OCI-LY1 (cell line): ENCODE measurements at regions not wholly inside any gene's neighbourhood (a gene's known extent, or its start where the extent isn't known, plus 50 kb on each side); places are given as distances from the start of the nearest gene placed in this dataset.

Experiments
- H2AFZ ChIP-seq: fragments of 200-600 bp; sonication (generic), shearing (Covaris generic); 2 replicates; pipeline ENCODE4 v1.6.0; 2014; ENCODE audit warnings: antibody characterized with exemption, mild to moderate bottlenecking, low read length
- H3F3A ChIP-seq: fragments of 200-600 bp; sonication (generic), shearing (Covaris generic); 2 replicates; pipeline ENCODE4 v1.6.0; 2014; ENCODE audit warnings: mild to moderate bottlenecking, antibody characterized with exemption, low read length, moderate library complexity; ENCODE audit not compliant: insufficient read depth
- H3K27ac ChIP-seq: fragments of 200-600 bp; sonication (generic); 2 replicates; pipeline ENCODE4 v1.5.1; 2014; ENCODE audit warnings: low read length, mixed run types, mild to moderate bottlenecking, low read depth; ENCODE audit not compliant: poor library complexity, severe bottlenecking
- H3K27me3 ChIP-seq: fragments of 200-600 bp; sonication (generic); 2 replicates; pipeline ENCODE4 v1.6.0; 2014; ENCODE audit warnings: antibody characterized with exemption, mild to moderate bottlenecking, low read length, moderate library complexity; ENCODE audit not compliant: insufficient read depth
- H3K36me3 ChIP-seq: fragments of 200-600 bp; sonication (generic); 2 replicates; pipeline ENCODE4 v1.6.1; 2014; ENCODE audit warnings: mild to moderate bottlenecking, antibody characterized with exemption, low read length, moderate library complexity, mixed read lengths; ENCODE audit not compliant: insufficient read depth
- H3K4me1 ChIP-seq: fragments of 200-600 bp; sonication (generic); 2 replicates; pipeline ENCODE4 v1.5.1; 2014; ENCODE audit warnings: mild to moderate bottlenecking, low read length, moderate library complexity; ENCODE audit not compliant: insufficient read depth, severe bottlenecking
- H3K4me2 ChIP-seq: fragments of 200-600 bp; sonication (generic), shearing (Covaris generic); 2 replicates; pipeline ENCODE4 v1.6.1; 2014; ENCODE audit warnings: low read length
- H3K4me3 ChIP-seq: fragments of 200-600 bp; sonication (generic); 2 replicates; pipeline ENCODE4 v1.5.1; 2014; ENCODE audit warnings: low read length, low read depth, mild to moderate bottlenecking, mixed read lengths; ENCODE audit not compliant: poor library complexity, severe bottlenecking
- H3K79me2 ChIP-seq: fragments of 200-600 bp; shearing (Covaris generic); 2 replicates; pipeline ENCODE4 v1.6.1; 2016; ENCODE audit warnings: mixed run types, low read length, mixed read lengths; ENCODE audit not compliant: insufficient read depth
- H3K9ac ChIP-seq: fragments of 200-600 bp; sonication (generic), shearing (Covaris generic); 2 replicates; pipeline ENCODE4 v1.6.1; 2014; ENCODE audit warnings: mild to moderate bottlenecking, low read length, mixed read lengths
- H3K9me2 ChIP-seq: fragments of 200-600 bp; sonication (generic), shearing (Covaris generic); 2 replicates; pipeline ENCODE4 v1.6.1; 2014; ENCODE audit warnings: low read depth, mild to moderate bottlenecking, low read length, mixed read lengths
- H3K9me3 ChIP-seq: fragments of 200-600 bp; shearing (Covaris generic); 2 replicates; pipeline ENCODE4 v1.6.1; 2014; ENCODE audit warnings: low read length, mixed read lengths
- H4K20me1 ChIP-seq: fragments of 200-600 bp; sonication (generic), shearing (Covaris generic); 2 replicates; pipeline ENCODE4 v1.6.0; 2016; ENCODE audit warnings: mild to moderate bottlenecking, low read length; ENCODE audit not compliant: insufficient read depth
- CTCF ChIP-seq: fragments of 200-600 bp; sonication (generic), shearing (Covaris generic); IDR thresholded peaks from 2 replicates; pipeline ENCODE4 v1.5.1; 2017; ENCODE audit warnings: mild to moderate bottlenecking, antibody characterized with exemption, low read length, moderate library complexity, mixed read lengths
- EZH2 ChIP-seq: fragments of 200-600 bp; sonication (generic), shearing (Covaris generic); IDR thresholded peaks from 2 replicates; pipeline ENCODE4 v1.8.0; 2017; ENCODE audit warnings: borderline replicate concordance, mixed run types, mild to moderate bottlenecking, antibody characterized with exemption, low read length, moderate library complexity, mixed read lengths

GRCh38 chr11:113552271-113552670, 77.1 kb upstream of the DRD2 start:
- Histone ChIP-seq H3K4me1 (peaks cover 36% of the 10 kb centered on the region), H2AFZ (no peak overlapping the region), H3K9me2 (no peaks in the 10 kb centered on the region), H3K9ac (no peak overlapping the region), H3K27me3 (no peaks in the 10 kb centered on the region), H3K9me3 (no peaks in the 10 kb centered on the region), H3K79me2 (no peaks in the 10 kb centered on the region), H3K4me2 (no peak overlapping the region), H3K36me3 (no peaks in the 10 kb centered on the region), H3F3A (no peaks in the 10 kb centered on the region), H4K20me1 (no peaks in the 10 kb centered on the region), H3K4me3 (no peak overlapping the region), H3K27ac (no peak overlapping the region)
- TF ChIP-seq CTCF = no peak
- no peak for TF ChIP-seq EZH2

- H3K27me3 ChIP-seq = no peaks in the 10 kb centered on the region
- TF ChIP-seq CTCF (no peak), EZH2 (no peak)
- H3K36me3 ChIP-seq = no peaks in the 10 kb centered on the region
- H3K4me3 ChIP-seq = no peak overlapping the region
- H3K4me1 ChIP-seq = peaks cover 30% of the 10 kb centered on the region
- no peak overlapping the region for H3K4me2 ChIP-seq
- no peak overlapping the region for H3K27ac ChIP-seq
- H3F3A ChIP-seq = no peaks in the 10 kb centered on the region
- H3K9me3 ChIP-seq = no peaks in the 10 kb centered on the region
- H4K20me1 ChIP-seq = no peaks in the 10 kb centered on the region
- no peak overlapping the region for H2AFZ ChIP-seq
- no peaks in the 10 kb centered on the region for H3K9me2 ChIP-seq
- no peaks in the 10 kb centered on the region for H3K79me2 ChIP-seq
- no peak overlapping the region for H3K9ac ChIP-seq
These were observed 76.4 kb upstream of the DRD2 start for GRCh38 chr11:113551645-113552044.

GRCh38 chr11:113549611-113550578, 74.7 kb upstream of the DRD2 start:
- no peaks in the 10 kb centered on the region for H3K9me2 ChIP-seq
- H3K9me3 ChIP-seq = no peaks in the 10 kb centered on the region
- no peaks in the 10 kb centered on the region for H3K36me3 ChIP-seq
- H4K20me1 ChIP-seq = no peaks in the 10 kb centered on the region
- TF ChIP-seq CTCF (no peak), EZH2 (no peak)
- H3K9ac ChIP-seq = no peak overlapping the region
- H2AFZ ChIP-seq = no peak overlapping the region
- H3K27me3 ChIP-seq = no peaks in the 10 kb centered on the region
- H3K4me1 ChIP-seq = peaks cover 14% of the 10 kb centered on the region
- no peaks in the 10 kb centered on the region for H3F3A ChIP-seq
- H3K79me2 ChIP-seq = no peaks in the 10 kb centered on the region
- H3K4me2 ChIP-seq = no peak overlapping the region
- H3K4me3 ChIP-seq = no peak overlapping the region
- no peak overlapping the region for H3K27ac ChIP-seq
